ENCODE measurements at regions not wholly inside any gene's neighbourhood (a gene's known extent, or its start where the extent isn't known, plus 50 kb on each side); places are given as distances from the start of the nearest gene placed in this dataset.
A peak's percentile ranks its signal among the peaks of the same experiment; 100 is the strongest.

GRCh38 chr5:165031371-165031770 is 1526.0 kb downstream of the MAT2B start:
- DNase-seq: no peak

- no peak for DNase-seq
Observed at GRCh38 chr5:165035520-165035919, 1530.1 kb downstream of the MAT2B start.

GRCh38 chr5:165039748-165040147 is 1534.3 kb downstream of the MAT2B start:
- no peak for DNase-seq

- peak; percentile 6 for DNase-seq
Observed at GRCh38 chr5:165045941-165046340, 1540.5 kb downstream of the MAT2B start.

- no peak for DNase-seq
Observed at GRCh38 chr5:165055476-165055875, 1550.1 kb downstream of the MAT2B start.

- no peak for DNase-seq
Observed at GRCh38 chr5:165057145-165057544, 1551.7 kb downstream of the MAT2B start.

GRCh38 chr5:165066751-165067385 is 1561.4 kb downstream of the MAT2B start:
- DNase-seq: no peak

- DNase-seq: no peak
Observed at GRCh38 chr5:165076686-165077085, 1571.3 kb downstream of the MAT2B start.

GRCh38 chr5:165079389-165079788 is 1574.0 kb downstream of the MAT2B start:
- DNase-seq: no peak

GRCh38 chr5:165083394-165083793 is 1578.0 kb downstream of the MAT2B start:
- no peak for DNase-seq

GRCh38 chr5:165086465-165086864 is 1581.0 kb downstream of the MAT2B start:
- no peak for DNase-seq

- no peak for DNase-seq
Observed at GRCh38 chr5:165094782-165095181, 1589.4 kb downstream of the MAT2B start.

- DNase-seq: no peak
Observed at GRCh38 chr5:165101709-165102108, 1596.3 kb downstream of the MAT2B start.

GRCh38 chr5:165104611-165105010 is 1599.2 kb downstream of the MAT2B start:
- no peak for DNase-seq

GRCh38 chr5:165108809-165109208 is 1603.4 kb downstream of the MAT2B start:
- DNase-seq: no peak

- no peak for DNase-seq
Observed at GRCh38 chr5:165119175-165119574, 1613.8 kb downstream of the MAT2B start.

- no peak for DNase-seq
Observed at GRCh38 chr5:165126598-165126997, 1621.2 kb downstream of the MAT2B start.

- no peak for DNase-seq
Observed at GRCh38 chr5:165127941-165128340, 1622.5 kb downstream of the MAT2B start.

GRCh38 chr5:165130656-165131055 is 1625.2 kb downstream of the MAT2B start:
- no peak for DNase-seq

- no peak for DNase-seq
Observed at GRCh38 chr5:165134155-165134554, 1628.7 kb downstream of the MAT2B start.

- DNase-seq: no peak
Observed at GRCh38 chr5:165135565-165135964, 1630.1 kb downstream of the MAT2B start.

GRCh38 chr5:165137701-165138100 is 1632.3 kb downstream of the MAT2B start:
- no peak for DNase-seq

- DNase-seq: no peak
Observed at GRCh38 chr5:165138236-165138635, 1632.8 kb downstream of the MAT2B start.

- no peak for DNase-seq
Observed at GRCh38 chr5:165139262-165139661, 1633.8 kb downstream of the MAT2B start.

GRCh38 chr5:165139721-165140120 is 1634.3 kb downstream of the MAT2B start:
- DNase-seq: no peak
